ENCODE measurements at regions not wholly inside any gene's neighbourhood (a gene's known extent, or its start where the extent isn't known, plus 50 kb on each side); places are given as distances from the start of the nearest gene placed in this dataset.

DNA sequence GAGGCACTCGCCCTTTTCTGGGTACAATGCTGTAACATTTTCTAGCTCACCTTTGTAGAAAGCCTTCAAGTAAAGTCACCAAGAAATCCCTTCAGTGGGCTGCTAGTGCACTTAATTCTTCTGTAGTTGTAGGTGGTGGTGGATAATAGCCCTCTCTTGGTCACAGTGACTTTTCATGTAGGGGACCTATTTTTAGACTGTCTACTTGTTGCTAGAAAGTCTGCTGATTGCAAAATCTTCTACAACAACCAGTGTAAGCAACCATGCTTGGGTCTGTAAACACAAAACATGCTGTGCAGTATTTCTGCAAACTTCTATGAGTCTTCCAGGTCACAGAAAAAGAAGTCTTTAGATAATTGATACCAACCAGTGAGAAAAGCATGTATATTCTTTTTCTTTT, 55.6 kb downstream of the PBDC1 start:
- no peak overlapping the region for H3K27ac ChIP-seq (ENCODE audit: insufficient read depth, low read length, poor library complexity, severe bottlenecking)
- H3K36me3 Mint-ChIP-seq = no peaks in the 10 kb centered on the region
- H3K27me3 Mint-ChIP-seq = peaks cover 6% of the 10 kb centered on the region
- H3K27ac Mint-ChIP-seq = no peak overlapping the region
- ATAC-seq (ENCODE audit: low read depth in 2 of 2) = no peak
- no peak for DNase-seq
- no peaks in the 10 kb centered on the region for H3K4me1 ChIP-seq (ENCODE audit: control insufficient read depth, insufficient read depth, low read length, poor library complexity, severe bottlenecking)
- H3K4me3 Mint-ChIP-seq = no peak overlapping the region
- H3K36me3 ChIP-seq (ENCODE audit: control insufficient read depth, insufficient read depth, low read length) = no peaks in the 10 kb centered on the region
- no peak overlapping the region for H3K4me3 ChIP-seq (ENCODE audit: low read depth, low read length)
- peaks cover 0 to 5% (median 0%) of the 10 kb centered on the region in 7 donors for H3K9me3 Mint-ChIP-seq
- peaks cover 1% of the 10 kb centered on the region for H3K27me3 ChIP-seq (ENCODE audit: control insufficient read depth, insufficient read depth, low read length)
- no peaks in the 10 kb centered on the region for H3K4me1 Mint-ChIP-seq
- H3K9me3 ChIP-seq (ENCODE audit: control insufficient read depth in 2 of 2, low read length in 2 of 2) = peaks cover 0 to 3% of the 10 kb centered on the region in 2 experiments

DNA sequence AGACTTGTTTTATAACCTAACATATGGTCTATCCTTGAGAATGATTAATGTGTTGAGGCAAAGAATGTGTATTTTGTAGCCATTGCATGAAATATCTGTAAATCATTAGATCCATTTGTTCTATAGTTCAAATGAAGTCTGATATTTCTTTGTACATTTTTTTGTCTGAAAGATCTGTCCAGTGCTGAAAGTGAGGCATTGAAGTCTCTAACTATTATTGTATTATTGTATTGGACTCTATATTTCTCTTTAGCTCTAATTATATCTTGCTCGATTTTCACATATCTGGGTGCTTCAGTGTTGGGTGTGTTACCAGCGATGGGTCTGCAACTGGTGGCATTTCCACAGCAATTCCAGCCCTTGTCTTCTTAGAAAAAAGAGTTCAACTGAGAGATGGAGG, 76.0 kb downstream of the PBDC1 start:
- no peak for DNase-seq
- H3K4me3 Mint-ChIP-seq = no peak overlapping the region
- no peaks in the 10 kb centered on the region for H3K27me3 Mint-ChIP-seq
- Histone ChIP-seq H3K36me3 (ENCODE audit: control insufficient read depth, insufficient read depth, low read length) (no peaks in the 10 kb centered on the region), H3K27ac (ENCODE audit: insufficient read depth, low read length, poor library complexity, severe bottlenecking) (no peak overlapping the region), H3K4me3 (ENCODE audit: low read depth, low read length) (no peak overlapping the region), H3K27me3 (ENCODE audit: control insufficient read depth, insufficient read depth, low read length) (no peaks in the 10 kb centered on the region), H3K4me1 (ENCODE audit: control insufficient read depth, insufficient read depth, low read length, poor library complexity, severe bottlenecking) (no peaks in the 10 kb centered on the region), H3K9me3 (ENCODE audit: control insufficient read depth in 2 of 2, low read length in 2 of 2) (no peaks in the 10 kb centered on the region)
- no peak overlapping the region for H3K27ac Mint-ChIP-seq
- no peak for ATAC-seq (ENCODE audit: low read depth in 2 of 2)
- H3K36me3 Mint-ChIP-seq = no peaks in the 10 kb centered on the region
- peaks cover 0 to 3% (median 0%) of the 10 kb centered on the region in 4 donors for H3K4me1 Mint-ChIP-seq
- no peaks in the 10 kb centered on the region for H3K9me3 Mint-ChIP-seq

DNA sequence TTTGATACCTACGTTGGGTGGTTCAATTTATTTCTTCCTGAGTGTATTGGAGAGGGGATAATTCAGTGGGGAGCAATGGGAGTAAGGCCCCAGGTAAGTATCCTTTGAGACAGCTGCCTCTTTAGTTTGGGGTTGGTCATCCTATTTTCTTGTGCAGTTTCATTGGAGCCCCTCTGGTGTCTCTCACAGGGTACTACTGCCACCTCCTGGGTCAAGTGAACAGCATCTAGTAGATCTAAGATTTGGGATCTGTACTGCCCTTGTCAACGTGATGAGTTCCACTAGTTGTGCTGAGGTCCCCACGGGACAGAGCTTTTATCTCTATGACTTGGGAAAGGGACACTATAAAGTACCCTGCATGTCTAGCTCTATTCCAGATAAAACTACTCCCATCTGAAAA, 80.6 kb downstream of the PBDC1 start:
- Histone ChIP-seq H3K9me3 (ENCODE audit: control insufficient read depth in 2 of 2, low read length in 2 of 2) (no peaks in the 10 kb centered on the region), H3K4me1 (ENCODE audit: control insufficient read depth, insufficient read depth, low read length, poor library complexity, severe bottlenecking) (no peaks in the 10 kb centered on the region), H3K4me3 (ENCODE audit: low read depth, low read length) (no peak overlapping the region), H3K36me3 (ENCODE audit: control insufficient read depth, insufficient read depth, low read length) (no peaks in the 10 kb centered on the region), H3K27me3 (ENCODE audit: control insufficient read depth, insufficient read depth, low read length) (no peaks in the 10 kb centered on the region), H3K27ac (ENCODE audit: insufficient read depth, low read length, poor library complexity, severe bottlenecking) (no peak overlapping the region)
- DNase-seq = peak; percentile 6 to 61 (median 42)
- no peaks in the 10 kb centered on the region for H3K27me3 Mint-ChIP-seq
- peak; percentile 53 to 57 for ATAC-seq (ENCODE audit: low read depth in 2 of 2)
- H3K9me3 Mint-ChIP-seq = no peaks in the 10 kb centered on the region
- H3K27ac Mint-ChIP-seq = no peak overlapping the region
- H3K4me3 Mint-ChIP-seq = no peak overlapping the region
- H3K36me3 Mint-ChIP-seq = no peaks in the 10 kb centered on the region
- H3K4me1 Mint-ChIP-seq = peaks cover 0 to 3% (median 0%) of the 10 kb centered on the region in 4 donors

DNA sequence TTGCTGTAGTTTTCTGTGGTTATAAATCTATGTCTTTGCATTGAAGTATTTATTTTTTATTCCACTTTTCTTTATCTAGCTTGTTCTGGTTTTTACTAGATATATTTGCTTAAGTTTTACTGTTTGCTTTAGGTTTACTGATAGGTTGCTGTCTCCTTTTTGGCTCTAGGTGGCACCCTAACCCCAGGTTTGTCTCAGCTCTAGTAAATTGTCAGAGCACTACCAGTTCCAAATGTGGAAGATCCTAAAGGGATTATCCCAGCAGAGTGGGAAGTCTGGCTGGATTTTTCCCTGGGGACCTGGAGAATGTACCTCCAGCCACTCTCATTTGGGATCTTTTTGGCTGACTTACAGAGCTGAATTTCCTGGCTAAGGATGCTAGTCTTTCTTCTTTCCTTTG, 106.1 kb downstream of the PBDC1 start:
- Mint-ChIP-seq H3K27ac (no peak overlapping the region), H3K36me3 (no peaks in the 10 kb centered on the region), H3K4me3 (no peak overlapping the region), H3K9me3 (no peaks in the 10 kb centered on the region), H3K27me3 (no peaks in the 10 kb centered on the region), H3K4me1 (no peaks in the 10 kb centered on the region)
- Histone ChIP-seq H3K27me3 (ENCODE audit: control insufficient read depth, insufficient read depth, low read length) (no peaks in the 10 kb centered on the region), H3K36me3 (ENCODE audit: control insufficient read depth, insufficient read depth, low read length) (no peaks in the 10 kb centered on the region), H3K9me3 (ENCODE audit: control insufficient read depth in 2 of 2, low read length in 2 of 2) (no peaks in the 10 kb centered on the region), H3K4me1 (ENCODE audit: control insufficient read depth, insufficient read depth, low read length, poor library complexity, severe bottlenecking) (no peaks in the 10 kb centered on the region), H3K4me3 (ENCODE audit: low read depth, low read length) (no peak overlapping the region), H3K27ac (ENCODE audit: insufficient read depth, low read length, poor library complexity, severe bottlenecking) (no peak overlapping the region)
- ATAC-seq (ENCODE audit: low read depth in 2 of 2) (no peak), DNase-seq (peak; percentile 7 to 59 (median 47))

Data from CD4-positive, CD25-positive, alpha-beta regulatory T cell (primary cell).